Esophagus squamous epithelium (tissue), 5 donors: ENCODE measurements at regions not wholly inside any gene's neighbourhood (a gene's known extent, or its start where the extent isn't known, plus 50 kb on each side); places are given as distances from the start of the nearest gene placed in this dataset.

ENCODE experiments used
- DNase-seq: peaks from one replicate; lab custom pipeline; 2025; lab: John Stamatoyannopoulos, UW
- H3K27ac ChIP-seq, 4 donors: fragments of 200-600 bp; sonication (generic); one replicate each; pipeline ENCODE4 v1.5.1; 2016 to 2019; ENCODE audit warnings: mild to moderate bottlenecking in 1 of 4
- H3K27me3 ChIP-seq, 4 donors: fragments of 200-600 bp; sonication (generic); 1 replicate in 3 of 4; 2 replicates in 1 of 4; pipeline versions ENCODE4 v1.5.1 to v1.6.0; 2017 to 2021; ENCODE audit warnings: antibody characterized with exemption in 1 of 4
- H3K36me3 ChIP-seq, 3 donors: fragments of 200-600 bp; sonication (generic); one replicate each; pipeline ENCODE4 v1.5.1; 2016 to 2019
- H3K4me1 ChIP-seq, 3 donors: fragments of 200-600 bp; sonication (generic); one replicate each; pipeline ENCODE4 v1.5.1; 2017 to 2019
- H3K4me3 ChIP-seq, 4 donors: fragments of 200-600 bp; sonication (generic); 1 replicate in 3 of 4; 2 replicates in 1 of 4; pipeline ENCODE4 v1.5.1; 2016 to 2019; ENCODE audit warnings: mild to moderate bottlenecking in 2 of 4, moderate library complexity in 1 of 4
- H3K9me3 ChIP-seq, 3 donors: fragments of 200-600 bp; sonication (generic); one replicate each; pipeline ENCODE4 v1.5.1; 2016 to 2019
- POLR2A ChIP-seq, 4 donors: fragments of 450-650 bp; IDR thresholded peaks; one replicate each; pipeline ENCODE4 v1.6.1; 2017; ENCODE audit warnings: antibody characterized with exemption in 4 of 4, mild to moderate bottlenecking in 4 of 4, moderate library complexity in 3 of 4
- WGBS, 2 donors: methylation state at CpG; one replicate each; pipeline ENCODE4 v1.1.5; 2018; 5-methylcytosine and 5-hydroxymethylcytosine counted together
- intact Hi-C: fragments of 100-400 bp; cut with DNase I; formaldehyde crosslinking; loops from one replicate; pipeline ENCODE4 v1.15.0; 2022
- TF ChIP-seq, protein P1 (sequence below), 6 experiments: fragments of 450-650 bp in 4 of 6; fragments of 200-600 bp in 2 of 6; sonication (generic) in 2 of 6; IDR thresholded peaks; one replicate each; pipeline ENCODE4 v1.5.1; 2016 to 2019; ENCODE audit warnings: antibody characterized with exemption in 6 of 6, mild to moderate bottlenecking in 4 of 6, moderate library complexity in 4 of 6
- donor health status: DM: yes; HTN: yes; CAD: no.

DNA sequence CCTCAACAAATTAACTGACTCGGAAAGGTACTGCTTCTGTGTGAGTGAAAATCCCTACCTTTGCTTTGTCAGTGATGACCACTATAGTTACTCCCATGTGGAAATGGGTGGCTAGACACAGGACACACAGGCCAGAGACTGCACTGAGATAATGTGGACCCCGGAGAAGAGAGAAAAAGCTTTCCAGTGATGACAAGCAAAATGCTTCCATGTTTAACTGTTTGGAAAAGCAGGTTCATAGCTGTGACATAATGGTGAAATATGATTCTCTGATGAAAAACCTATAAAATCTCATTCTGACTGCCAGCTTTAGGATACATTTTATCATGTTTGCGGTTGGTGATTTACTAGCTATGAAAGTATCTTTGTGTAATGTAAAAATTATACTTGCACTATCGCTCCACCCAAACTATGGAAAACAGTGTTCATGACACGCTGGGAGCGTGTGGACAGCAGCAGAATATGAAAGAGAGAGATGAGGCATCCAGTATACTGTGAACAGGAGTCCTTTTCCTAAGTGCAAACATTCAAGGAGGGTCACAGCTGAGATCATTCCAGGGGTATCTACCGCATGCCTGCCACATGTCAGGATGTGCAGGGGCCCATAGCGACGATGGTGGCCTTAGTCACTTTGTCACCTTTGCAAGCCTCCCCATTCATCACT, 782.7 kb upstream of the SOX11 start:
- intact Hi-C loops = no loop called here

DNA sequence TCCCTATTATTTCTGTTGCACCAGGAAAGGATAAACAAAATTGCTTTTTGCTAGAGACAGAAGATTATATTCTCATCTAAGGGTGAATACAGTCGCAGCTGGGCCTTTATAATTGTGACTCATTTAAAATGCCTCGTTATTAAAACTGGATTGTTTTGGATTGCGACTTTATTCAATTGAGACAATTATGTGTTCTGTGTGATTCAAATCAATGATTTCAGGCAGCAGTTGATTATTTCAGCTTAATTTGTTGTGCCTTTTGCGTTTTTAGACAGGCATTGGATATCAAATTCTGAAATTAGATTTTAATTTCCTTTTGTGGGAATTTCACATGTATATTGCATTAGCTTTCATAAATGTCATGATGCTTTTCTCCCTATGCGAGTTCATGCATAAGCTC, 778.1 kb upstream of the SOX11 start:
- no peaks in the 10 kb centered on the region for H3K36me3 ChIP-seq
- intact Hi-C loops = no loop called here
- no peaks in the 10 kb centered on the region for H3K27me3 ChIP-seq
- no peak overlapping the region for H3K27ac ChIP-seq
- TF ChIP-seq, protein P1, sequence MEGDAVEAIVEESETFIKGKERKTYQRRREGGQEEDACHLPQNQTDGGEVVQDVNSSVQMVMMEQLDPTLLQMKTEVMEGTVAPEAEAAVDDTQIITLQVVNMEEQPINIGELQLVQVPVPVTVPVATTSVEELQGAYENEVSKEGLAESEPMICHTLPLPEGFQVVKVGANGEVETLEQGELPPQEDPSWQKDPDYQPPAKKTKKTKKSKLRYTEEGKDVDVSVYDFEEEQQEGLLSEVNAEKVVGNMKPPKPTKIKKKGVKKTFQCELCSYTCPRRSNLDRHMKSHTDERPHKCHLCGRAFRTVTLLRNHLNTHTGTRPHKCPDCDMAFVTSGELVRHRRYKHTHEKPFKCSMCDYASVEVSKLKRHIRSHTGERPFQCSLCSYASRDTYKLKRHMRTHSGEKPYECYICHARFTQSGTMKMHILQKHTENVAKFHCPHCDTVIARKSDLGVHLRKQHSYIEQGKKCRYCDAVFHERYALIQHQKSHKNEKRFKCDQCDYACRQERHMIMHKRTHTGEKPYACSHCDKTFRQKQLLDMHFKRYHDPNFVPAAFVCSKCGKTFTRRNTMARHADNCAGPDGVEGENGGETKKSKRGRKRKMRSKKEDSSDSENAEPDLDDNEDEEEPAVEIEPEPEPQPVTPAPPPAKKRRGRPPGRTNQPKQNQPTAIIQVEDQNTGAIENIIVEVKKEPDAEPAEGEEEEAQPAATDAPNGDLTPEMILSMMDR (IDR thresholded peaks at IDR 0.05) = no peak
- no peak for TF ChIP-seq POLR2A (IDR thresholded peaks at IDR 0.05)
- H3K4me1 ChIP-seq = no peaks in the 10 kb centered on the region
- no peak overlapping the region for H3K4me3 ChIP-seq
- no peaks in the 10 kb centered on the region for H3K9me3 ChIP-seq
- no peak for DNase-seq
- 73 to 80% methylated on average over 5 of the region's 5 CpGs for WGBS, 2 donors

More for the DNA sequence above, 782.7 kb upstream of the SOX11 start:
- Histone ChIP-seq H3K36me3 (no peaks in the 10 kb centered on the region), H3K27me3 (no peaks in the 10 kb centered on the region), H3K4me3 (no peak overlapping the region), H3K27ac (no peak overlapping the region), H3K4me1 (no peaks in the 10 kb centered on the region), H3K9me3 (no peaks in the 10 kb centered on the region)
- WGBS, 2 donors = 54 to 72% methylated on average over 9 of the region's 9 CpGs
- no peak for TF ChIP-seq POLR2A (IDR thresholded peaks at IDR 0.05)
- TF ChIP-seq, protein P1 (IDR thresholded peaks at IDR 0.05) = no peak
- no peak for DNase-seq

DNA sequence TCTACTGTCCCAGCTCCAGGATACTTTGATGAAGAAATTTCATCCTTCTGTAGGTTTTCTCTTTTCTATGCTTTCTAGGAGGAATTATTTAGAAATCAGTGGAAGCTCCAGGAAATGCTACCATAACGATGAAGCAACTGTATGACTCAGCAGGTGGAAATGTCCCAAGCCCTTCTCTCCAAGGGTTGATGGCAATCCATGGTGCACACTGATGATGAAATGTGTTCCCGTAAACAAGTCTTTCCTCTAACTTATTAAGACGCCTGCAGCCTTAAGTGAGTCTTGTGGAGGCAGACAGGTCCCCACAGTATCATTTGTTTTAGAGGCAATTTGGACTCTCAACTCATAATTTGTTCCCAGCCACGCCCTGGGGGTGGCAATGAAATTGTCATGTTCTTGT, 777.6 kb upstream of the SOX11 start:
- intact Hi-C loops = no loop called here

DNA sequence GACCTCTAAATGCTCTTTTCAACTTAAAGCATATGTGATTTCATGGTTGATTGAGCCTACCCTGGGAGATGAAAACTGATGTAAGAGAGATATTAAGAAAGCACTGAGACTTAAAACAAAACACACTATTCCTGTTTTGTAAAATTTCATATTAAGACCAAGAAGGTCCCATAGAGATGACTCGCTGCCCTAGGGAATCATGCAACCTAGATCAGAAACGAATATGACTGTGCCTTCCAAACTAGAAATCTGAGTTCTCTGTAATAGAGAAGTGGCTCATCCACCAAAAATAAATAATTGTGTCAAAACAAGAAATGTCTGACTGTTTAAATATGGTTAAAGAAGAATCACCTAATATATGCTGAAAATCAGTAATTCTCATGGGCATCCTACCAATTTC, 776.8 kb upstream of the SOX11 start:
- Histone ChIP-seq H3K27me3 (no peaks in the 10 kb centered on the region), H3K36me3 (no peaks in the 10 kb centered on the region), H3K27ac (no peak overlapping the region), H3K4me3 (no peak overlapping the region), H3K4me1 (no peaks in the 10 kb centered on the region), H3K9me3 (no peaks in the 10 kb centered on the region)
- no peak for DNase-seq
- intact Hi-C loops = no loop called here
- TF ChIP-seq POLR2A (IDR thresholded peaks at IDR 0.05) = no peak
- TF ChIP-seq, protein P1 (IDR thresholded peaks at IDR 0.05) = no peak
- 50 to 63% methylated on average over 2 of the region's 2 CpGs for WGBS, 2 donors

More for the DNA sequence above, 777.6 kb upstream of the SOX11 start:
- Histone ChIP-seq H3K36me3 (no peaks in the 10 kb centered on the region), H3K27ac (no peak overlapping the region), H3K4me1 (no peaks in the 10 kb centered on the region), H3K27me3 (no peaks in the 10 kb centered on the region), H3K9me3 (no peaks in the 10 kb centered on the region), H3K4me3 (no peak overlapping the region)
- 56 to 59% methylated on average over 4 of the region's 4 CpGs for WGBS, 2 donors
- no peak for TF ChIP-seq POLR2A (IDR thresholded peaks at IDR 0.05)
- TF ChIP-seq, protein P1 (IDR thresholded peaks at IDR 0.05) = no peak
- DNase-seq = no peak

DNA sequence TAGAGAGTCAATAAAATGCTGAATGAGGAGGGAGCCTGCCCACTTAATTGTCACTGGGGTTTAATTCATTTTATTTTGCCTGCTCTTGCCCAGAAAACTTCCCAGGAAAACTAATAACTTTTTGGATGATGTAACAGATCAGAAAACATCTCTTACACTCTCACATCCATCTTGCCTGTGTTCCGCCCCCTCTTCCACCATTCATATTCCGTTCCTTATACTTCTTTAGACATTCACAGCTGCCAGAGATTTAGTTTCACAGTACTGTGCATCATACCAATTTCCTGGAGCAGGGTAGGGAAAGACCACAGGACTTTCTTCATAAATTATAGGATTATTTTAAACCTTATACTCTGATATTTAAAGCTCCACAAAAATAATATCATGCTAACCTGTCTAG, 776.1 kb upstream of the SOX11 start:
- Histone ChIP-seq H3K4me3 (no peak overlapping the region), H3K9me3 (no peaks in the 10 kb centered on the region), H3K27ac (no peak overlapping the region), H3K36me3 (no peaks in the 10 kb centered on the region), H3K4me1 (no peaks in the 10 kb centered on the region), H3K27me3 (no peaks in the 10 kb centered on the region)
- intact Hi-C loops = no loop called here
- no peak for TF ChIP-seq POLR2A (IDR thresholded peaks at IDR 0.05)
- TF ChIP-seq, protein P1 (IDR thresholded peaks at IDR 0.05) = no peak
- no peak for DNase-seq
- WGBS, 2 donors = 35 to 37% methylated on average over 2 of the region's 2 CpGs
